MCF 10A (cell line): ENCODE measurements at regions not wholly inside any gene's neighbourhood (a gene's known extent, or its start where the extent isn't known, plus 50 kb on each side); places are given as distances from the start of the nearest gene placed in this dataset.
"Not testable (repeated sequence)": the region's sequence is repeated elsewhere in the genome, so short reads cannot be mapped to it uniquely, and the experiment has no call there.

ENCODE experiments used
- BruUV-seq: library from RNA; stranded (reverse); fragments of 400-500 nt; replicated peaks from 2 replicates; lab custom pipeline; 2021; lab: Mats Ljungman, UMichigan
- CTCF ChIA-PET: fragments of 300-600 bp; sonication (Branson Sonifier 250); formaldehyde crosslinking; extraction: SDS; loops from one replicate; lab custom pipeline; 2021; ENCODE audit warnings: antibody characterized with exemption, inconsistent platforms; lab: Yijun Ruan, JAX
- POLR2A ChIA-PET: fragments of 300-600, 350-650 bp; sonication (Branson Sonifier 250); formaldehyde crosslinking; extraction: SDS; loops from one replicate; lab custom pipeline; 2020; ENCODE audit warnings: antibody characterized with exemption, inconsistent platforms; lab: Yijun Ruan, JAX
- DNase-seq: peaks from one replicate; pipeline ENCODE4 v3.0.0-alpha.2; 2018; ENCODE audit not compliant: unreplicated experiment
- H3K27ac Mint-ChIP-seq: one replicate; pipeline ENCODE4 v1.8.0; 2022; ENCODE audit warnings: mild to moderate bottlenecking, low read depth, mixed read lengths; ENCODE audit not compliant: unreplicated experiment
- H3K27me3 Mint-ChIP-seq: one replicate; pipeline ENCODE4 v1.8.0; 2022; ENCODE audit warnings: mixed read lengths; ENCODE audit not compliant: insufficient read depth, unreplicated experiment
- H3K36me3 Mint-ChIP-seq: one replicate; pipeline ENCODE4 v1.8.0; 2022; ENCODE audit warnings: mild to moderate bottlenecking, moderate library complexity, mixed read lengths; ENCODE audit not compliant: insufficient read depth, unreplicated experiment
- H3K4me1 Mint-ChIP-seq: one replicate; pipeline ENCODE4 v1.8.0; 2022; ENCODE audit warnings: mixed read lengths; ENCODE audit not compliant: insufficient read depth, unreplicated experiment
- H3K4me3 Mint-ChIP-seq: one replicate; pipeline ENCODE4 v1.8.0; 2022; ENCODE audit warnings: mild to moderate bottlenecking, moderate library complexity, mixed read lengths; ENCODE audit not compliant: unreplicated experiment
- H3K9me3 Mint-ChIP-seq: one replicate; pipeline ENCODE4 v1.8.0; 2022; ENCODE audit warnings: mixed read lengths; ENCODE audit not compliant: unreplicated experiment
- CTCF ChIP-seq: fragments of 200-600 bp; IDR thresholded peaks from one replicate; pipeline ENCODE4 v1.8.0; 2022; ENCODE audit warnings: antibody characterized with exemption, mild to moderate bottlenecking; ENCODE audit not compliant: unreplicated experiment
- intact Hi-C: fragments of 100-400 bp; cut with micrococcal nuclease; formaldehyde crosslinking; loops from 2 replicates; pipeline ENCODE4 v1.14.1; 2022

GRCh38 chr16:29192329-29193247, 207.7 kb downstream of the LAT start:
- no peak for TF ChIP-seq CTCF
- H3K27me3 Mint-ChIP-seq, result peaks cover 20% of the 10 kb centered on the region
- no peaks in the 10 kb centered on the region for H3K4me1 Mint-ChIP-seq
- intact Hi-C loops, result no loop called here
- H3K4me3 Mint-ChIP-seq, result no peak overlapping the region
- H3K9me3 Mint-ChIP-seq, result peaks cover 8% of the 10 kb centered on the region
- POLR2A ChIA-PET, result no interaction called here
- DNase-seq, result no peak
- CTCF ChIA-PET, result no interaction called here
- H3K36me3 Mint-ChIP-seq, result no peaks in the 10 kb centered on the region
- H3K27ac Mint-ChIP-seq, result no peak overlapping the region
- no TSS peak for BruUV-seq

- not testable (repeated sequence) for H3K9me3 Mint-ChIP-seq
These were observed 206.9 kb downstream of the LAT start for GRCh38 chr16:29191636-29192180.

GRCh38 chr16:29190553-29191431, 205.9 kb downstream of the LAT start:
- H3K4me3 Mint-ChIP-seq, H3K27ac Mint-ChIP-seq, DNase-seq, H3K36me3 Mint-ChIP-seq, BruUV-seq, H3K4me1 Mint-ChIP-seq, CTCF ChIA-PET, intact Hi-C loops, H3K9me3 Mint-ChIP-seq, POLR2A ChIA-PET: not testable (repeated sequence)
- H3K27me3 Mint-ChIP-seq, result peaks cover 10% of the 10 kb centered on the region

More at GRCh38 chr16:29191636-29192180, 206.9 kb downstream of the LAT start:
- POLR2A ChIA-PET, DNase-seq, intact Hi-C loops, BruUV-seq, CTCF ChIA-PET, H3K4me1 Mint-ChIP-seq, H3K4me3 Mint-ChIP-seq, H3K27ac Mint-ChIP-seq, H3K36me3 Mint-ChIP-seq: not testable (repeated sequence)
- peaks cover 11% of the 10 kb centered on the region for H3K27me3 Mint-ChIP-seq

- H3K9me3 Mint-ChIP-seq, H3K36me3 Mint-ChIP-seq, CTCF ChIA-PET, H3K4me1 Mint-ChIP-seq, BruUV-seq, POLR2A ChIA-PET, H3K4me3 Mint-ChIP-seq, H3K27ac Mint-ChIP-seq, intact Hi-C loops, DNase-seq: not testable (repeated sequence)
- H3K27me3 Mint-ChIP-seq, result peaks cover 10% of the 10 kb centered on the region
These were observed 204.0 kb downstream of the LAT start for GRCh38 chr16:29188806-29189205.

- H3K27me3 Mint-ChIP-seq, result peaks cover 10% of the 10 kb centered on the region
- CTCF ChIA-PET, H3K4me3 Mint-ChIP-seq, POLR2A ChIA-PET, H3K9me3 Mint-ChIP-seq, DNase-seq, H3K36me3 Mint-ChIP-seq, H3K27ac Mint-ChIP-seq, intact Hi-C loops, H3K4me1 Mint-ChIP-seq, BruUV-seq: not testable (repeated sequence)
These were observed 201.7 kb downstream of the LAT start for GRCh38 chr16:29186306-29187220.

- POLR2A ChIA-PET, H3K9me3 Mint-ChIP-seq: not testable (repeated sequence)
These were observed 201.0 kb downstream of the LAT start for GRCh38 chr16:29185872-29186271.

GRCh38 chr16:29184738-29185438, 200.0 kb downstream of the LAT start:
- DNase-seq, H3K9me3 Mint-ChIP-seq, H3K4me1 Mint-ChIP-seq, H3K36me3 Mint-ChIP-seq, CTCF ChIA-PET, H3K4me3 Mint-ChIP-seq, POLR2A ChIA-PET, BruUV-seq, H3K27me3 Mint-ChIP-seq, H3K27ac Mint-ChIP-seq, intact Hi-C loops: not testable (repeated sequence)

More at GRCh38 chr16:29185872-29186271, 201.0 kb downstream of the LAT start:
- BruUV-seq, intact Hi-C loops, H3K4me1 Mint-ChIP-seq, H3K27ac Mint-ChIP-seq, CTCF ChIA-PET, DNase-seq, H3K4me3 Mint-ChIP-seq, H3K36me3 Mint-ChIP-seq: not testable (repeated sequence)
- peaks cover 10% of the 10 kb centered on the region for H3K27me3 Mint-ChIP-seq
